Progenitor cell of endocrine pancreas (in vitro differentiated cells): ENCODE measurements at regions not wholly inside any gene's neighbourhood (a gene's known extent, or its start where the extent isn't known, plus 50 kb on each side); places are given as distances from the start of the nearest gene placed in this dataset.

Experiments used
- DNase-seq: peaks from one replicate; pipeline ENCODE4 v3.0.0; 2021; ENCODE audit warnings: low spot score; ENCODE audit not compliant: unreplicated experiment
- H3K27ac Mint-ChIP-seq: 2 replicates; pipeline ENCODE4 v1.8.0; 2021; ENCODE audit warnings: mild to moderate bottlenecking, moderate library complexity, mixed read lengths
- H3K27me3 Mint-ChIP-seq: 2 replicates; pipeline ENCODE4 v1.8.0; 2021; ENCODE audit warnings: mixed read lengths
- H3K36me3 Mint-ChIP-seq: 2 replicates; pipeline ENCODE4 v1.8.0; 2022; ENCODE audit warnings: mixed read lengths; ENCODE audit not compliant: insufficient read depth
- H3K4me1 Mint-ChIP-seq: 2 replicates; pipeline ENCODE4 v1.8.0; 2021; ENCODE audit warnings: low read depth, mixed read lengths
- H3K4me3 Mint-ChIP-seq: 2 replicates; pipeline ENCODE4 v1.8.0; 2021; ENCODE audit warnings: low read depth, mild to moderate bottlenecking, moderate library complexity, mixed read lengths
- H3K9me3 Mint-ChIP-seq: 2 replicates; pipeline ENCODE4 v1.8.0; 2021; ENCODE audit warnings: low read depth, mixed read lengths
- TF ChIP-seq, protein P1 (sequence below): fragments of 200-600 bp; sonication (generic); IDR thresholded peaks from one replicate; pipeline ENCODE4 v1.5.0; 2021; ENCODE audit warnings: antibody characterized with exemption, mild to moderate bottlenecking; ENCODE audit not compliant: unreplicated experiment

DNA sequence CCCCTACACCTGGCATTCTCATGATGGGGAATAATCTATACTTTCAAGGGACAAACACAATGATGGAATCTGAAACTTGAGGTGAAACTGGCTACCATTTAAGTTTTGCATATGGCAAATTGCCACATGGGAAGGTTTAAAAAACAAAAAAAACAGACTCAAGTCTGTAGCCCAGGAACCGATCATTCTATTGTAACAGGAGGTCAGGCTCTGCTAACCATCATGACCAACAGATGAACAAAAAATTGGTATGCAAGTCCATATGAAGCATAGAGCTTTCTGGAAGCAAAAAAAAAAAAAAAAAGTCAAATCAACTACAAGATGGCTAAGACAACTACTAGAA lies 594.3 kb upstream of the DIPK2B start:
- H3K4me1 Mint-ChIP-seq = peaks cover 6% of the 10 kb centered on the region
- peaks cover 29% of the 10 kb centered on the region for H3K9me3 Mint-ChIP-seq

DNA sequence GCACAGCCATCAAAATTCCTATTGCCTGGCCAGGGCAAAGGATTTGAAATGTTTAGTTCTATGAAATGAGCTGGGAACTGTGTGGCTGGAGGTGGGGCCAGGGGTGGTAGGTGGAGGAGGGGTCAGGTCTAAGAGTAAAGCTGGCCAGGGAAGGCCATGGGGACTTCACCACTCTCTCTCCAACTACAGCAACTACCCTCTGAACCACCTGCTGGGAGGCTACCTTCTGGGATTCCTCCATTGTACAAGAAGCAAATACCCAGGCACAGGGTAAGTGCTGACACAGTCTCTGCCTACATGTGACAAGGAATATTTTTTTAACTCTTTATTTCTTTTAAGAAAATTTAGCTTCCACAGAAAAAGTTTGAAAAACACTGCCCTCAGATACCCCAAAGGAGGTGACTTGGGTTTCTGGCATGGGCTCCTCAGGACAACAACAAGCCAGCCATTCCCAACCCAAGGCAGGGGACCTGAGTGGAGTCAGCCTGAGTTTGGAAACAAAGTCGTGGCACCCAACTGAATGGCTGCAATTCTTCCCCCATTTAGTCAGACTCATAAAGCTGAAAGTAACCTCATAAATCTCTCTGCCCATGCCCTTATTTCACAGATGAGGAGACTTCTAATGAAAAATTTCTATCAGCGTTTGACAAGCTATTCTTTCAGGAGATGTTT lies 593.8 kb upstream of the DIPK2B start:
- no peaks in the 10 kb centered on the region for H3K27me3 Mint-ChIP-seq
- peaks cover 18% of the 10 kb centered on the region for H3K36me3 Mint-ChIP-seq
- H3K4me1 Mint-ChIP-seq = peaks cover 6% of the 10 kb centered on the region
- no peak overlapping the region for H3K4me3 Mint-ChIP-seq
- no peak overlapping the region for H3K27ac Mint-ChIP-seq
- TF ChIP-seq, protein P1, sequence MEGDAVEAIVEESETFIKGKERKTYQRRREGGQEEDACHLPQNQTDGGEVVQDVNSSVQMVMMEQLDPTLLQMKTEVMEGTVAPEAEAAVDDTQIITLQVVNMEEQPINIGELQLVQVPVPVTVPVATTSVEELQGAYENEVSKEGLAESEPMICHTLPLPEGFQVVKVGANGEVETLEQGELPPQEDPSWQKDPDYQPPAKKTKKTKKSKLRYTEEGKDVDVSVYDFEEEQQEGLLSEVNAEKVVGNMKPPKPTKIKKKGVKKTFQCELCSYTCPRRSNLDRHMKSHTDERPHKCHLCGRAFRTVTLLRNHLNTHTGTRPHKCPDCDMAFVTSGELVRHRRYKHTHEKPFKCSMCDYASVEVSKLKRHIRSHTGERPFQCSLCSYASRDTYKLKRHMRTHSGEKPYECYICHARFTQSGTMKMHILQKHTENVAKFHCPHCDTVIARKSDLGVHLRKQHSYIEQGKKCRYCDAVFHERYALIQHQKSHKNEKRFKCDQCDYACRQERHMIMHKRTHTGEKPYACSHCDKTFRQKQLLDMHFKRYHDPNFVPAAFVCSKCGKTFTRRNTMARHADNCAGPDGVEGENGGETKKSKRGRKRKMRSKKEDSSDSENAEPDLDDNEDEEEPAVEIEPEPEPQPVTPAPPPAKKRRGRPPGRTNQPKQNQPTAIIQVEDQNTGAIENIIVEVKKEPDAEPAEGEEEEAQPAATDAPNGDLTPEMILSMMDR = no peak
- H3K9me3 Mint-ChIP-seq = peaks cover 29% of the 10 kb centered on the region
- DNase-seq = no peak

More for the DNA sequence above, 594.3 kb upstream of the DIPK2B start:
- DNase-seq = no peak
- no peak overlapping the region for H3K4me3 Mint-ChIP-seq
- TF ChIP-seq, protein P1 = no peak
- no peaks in the 10 kb centered on the region for H3K27me3 Mint-ChIP-seq
- no peak overlapping the region for H3K27ac Mint-ChIP-seq
- peaks cover 18% of the 10 kb centered on the region for H3K36me3 Mint-ChIP-seq

DNA sequence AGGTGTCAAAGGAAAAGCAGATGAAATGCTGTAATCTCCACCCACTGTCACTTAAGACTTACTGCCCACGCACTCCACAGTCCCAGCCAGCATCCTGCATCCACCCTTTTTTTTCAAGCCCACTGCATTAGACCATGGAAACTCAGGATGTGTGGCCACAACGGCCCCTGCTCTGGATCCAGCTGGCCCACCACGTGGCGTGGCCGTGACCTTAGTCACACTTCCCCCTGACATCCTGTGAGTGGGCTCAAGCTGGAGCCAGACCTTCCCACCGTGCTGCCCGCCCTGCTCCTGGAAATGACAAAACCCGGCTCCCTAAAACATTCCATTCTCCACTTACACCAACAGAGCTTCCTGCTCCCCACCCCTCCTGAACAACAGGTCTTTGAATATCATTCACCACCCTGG lies 588.3 kb upstream of the DIPK2B start:
- Mint-ChIP-seq H3K27me3 (no peaks in the 10 kb centered on the region), H3K27ac (no peak overlapping the region), H3K36me3 (peaks cover 20% of the 10 kb centered on the region), H3K4me1 (peaks cover 8% of the 10 kb centered on the region), H3K9me3 (peaks cover 32% of the 10 kb centered on the region), H3K4me3 (no peak overlapping the region)
- TF ChIP-seq, protein P1 = no peak
- no peak for DNase-seq

DNA sequence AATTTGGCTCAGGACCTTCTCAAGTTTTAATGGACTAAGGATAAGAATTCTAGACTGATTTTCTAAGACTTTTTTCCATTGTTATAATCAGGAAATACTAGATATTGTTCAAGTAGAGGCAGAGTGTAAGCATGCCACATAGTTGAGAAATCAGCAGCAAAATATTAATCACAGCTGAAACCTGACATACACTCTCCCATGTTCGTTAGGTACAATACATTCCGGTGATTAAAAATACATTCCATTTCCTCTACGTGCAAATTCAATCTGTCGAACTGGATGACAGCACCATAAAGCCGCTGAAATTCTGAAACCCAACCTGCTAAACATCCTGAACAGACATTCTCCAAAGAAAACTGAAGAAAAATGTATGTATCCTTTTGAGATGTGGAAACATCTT lies 587.6 kb upstream of the DIPK2B start:
- no peak overlapping the region for H3K4me3 Mint-ChIP-seq
- H3K36me3 Mint-ChIP-seq = peaks cover 19% of the 10 kb centered on the region
- H3K4me1 Mint-ChIP-seq = peaks cover 8% of the 10 kb centered on the region
- no peak for DNase-seq
- no peak overlapping the region for H3K27ac Mint-ChIP-seq
- H3K9me3 Mint-ChIP-seq = peaks cover 31% of the 10 kb centered on the region
- TF ChIP-seq, protein P1 = no peak
- H3K27me3 Mint-ChIP-seq = no peaks in the 10 kb centered on the region

DNA sequence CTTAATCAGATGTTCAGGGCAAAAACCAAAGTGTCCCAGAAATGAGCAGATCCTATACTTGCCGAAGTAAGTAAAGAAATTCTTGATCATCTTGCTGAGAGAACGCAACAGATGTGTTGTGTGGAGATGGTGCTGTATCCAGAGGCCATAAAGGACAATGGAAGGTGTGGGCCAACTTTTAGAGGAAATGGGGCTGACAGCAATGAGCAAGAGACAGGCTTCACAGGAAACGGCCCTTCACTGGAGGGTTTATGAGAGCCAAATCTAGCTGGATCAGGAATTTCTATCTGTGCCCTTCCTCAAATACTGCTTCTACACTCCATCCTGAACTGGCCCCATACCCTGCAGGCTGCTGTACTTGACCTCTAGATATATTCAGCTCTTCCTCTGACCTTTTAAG lies 583.9 kb upstream of the DIPK2B start:
- Mint-ChIP-seq H3K4me1 (peaks cover 8% of the 10 kb centered on the region), H3K27ac (no peak overlapping the region), H3K27me3 (no peaks in the 10 kb centered on the region), H3K36me3 (peaks cover 7% of the 10 kb centered on the region), H3K4me3 (no peak overlapping the region), H3K9me3 (peaks cover 22% of the 10 kb centered on the region)
- TF ChIP-seq, protein P1 = no peak
- no peak for DNase-seq
